ENCODE measurements at regions not wholly inside any gene's neighbourhood (a gene's known extent, or its start where the extent isn't known, plus 50 kb on each side); places are given as distances from the start of the nearest gene placed in this dataset.
A peak's percentile ranks its signal among the peaks of the same experiment; 100 is the strongest.

GRCh38 chr12:60704171-60704914 is 1108.5 kb downstream of the SLC16A7 start:
- Histone ChIP-seq H3K27ac (ENCODE audit: extremely low read depth, low read depth, low read length) (no peak overlapping the region), H3K4me3 (ENCODE audit: low read depth, low read length) (no peak overlapping the region), H3K36me3 (ENCODE audit: control insufficient read depth in 2 of 2, insufficient read depth in 1 of 2, low read length in 2 of 2) (no peaks in the 10 kb centered on the region), H3K4me1 (ENCODE audit: control insufficient read depth, insufficient read depth, low read length) (no peaks in the 10 kb centered on the region), H3K9me3 (ENCODE audit: control insufficient read depth, insufficient read depth, low read depth, low read length) (no peaks in the 10 kb centered on the region)
- ChIA-PET CTCF (interaction anchor here (1.3 kb wide), 1 partner anchor 20 kb away, joined by 4 read pairs; no protein-coding TSS in a partner anchor), POLR2A (no interaction called here)
- TF ChIP-seq ZBTB44 (tag by site-specific recombination; IDR thresholded peaks at IDR 0.05) (no peak), PRDM1 (tag by site-specific recombination; IDR thresholded peaks at IDR 0.05) (no peak), ZNF324 (tag by site-specific recombination; IDR thresholded peaks at IDR 0.05) (no peak), ZNF114 (tag by site-specific recombination; IDR thresholded peaks at IDR 0.05) (no peak), ZIC2 (tag by site-specific recombination; IDR thresholded peaks at IDR 0.05) (no peak), ZFP41 (tag by site-specific recombination; IDR thresholded peaks at IDR 0.05; ENCODE audit: borderline replicate concordance) (no peak), ZSCAN16 (tag by site-specific recombination; IDR thresholded peaks at IDR 0.05) (no peak), ZNF48 (tag by site-specific recombination; IDR thresholded peaks at IDR 0.05) (no peak)

- Histone ChIP-seq H3K4me1 (ENCODE audit: control insufficient read depth, insufficient read depth, low read length) (no peaks in the 10 kb centered on the region), H3K36me3 (ENCODE audit: control insufficient read depth in 2 of 2, insufficient read depth in 1 of 2, low read length in 2 of 2) (no peaks in the 10 kb centered on the region), H3K4me3 (ENCODE audit: low read depth, low read length) (no peak overlapping the region), H3K27ac (ENCODE audit: extremely low read depth, low read depth, low read length) (no peak overlapping the region), H3K9me3 (ENCODE audit: control insufficient read depth, insufficient read depth, low read depth, low read length) (no peaks in the 10 kb centered on the region)
- TF ChIP-seq ZNF202 (tag by site-specific recombination; IDR thresholded peaks at IDR 0.05; ENCODE audit: borderline replicate concordance): no peak
- ChIA-PET CTCF (no interaction called here), POLR2A (no interaction called here)
These were observed 1114.4 kb downstream of the SLC16A7 start for GRCh38 chr12:60710246-60710645.

- ChIA-PET CTCF (no interaction called here), POLR2A (no interaction called here)
- no peak overlapping the region for H3K27ac ChIP-seq (ENCODE audit: extremely low read depth, low read depth, low read length)
- no peaks in the 10 kb centered on the region for H3K9me3 ChIP-seq (ENCODE audit: control insufficient read depth, insufficient read depth, low read depth, low read length)
- no peak overlapping the region for H3K4me3 ChIP-seq (ENCODE audit: low read depth, low read length)
- TF ChIP-seq ATF2 (tag by site-specific recombination; IDR thresholded peaks at IDR 0.05; ENCODE audit: low read depth) (peak; percentile 63; the same call in 1 of the 2 replicates), ZNF654 (tag by site-specific recombination; IDR thresholded peaks at IDR 0.05; ENCODE audit: low read depth) (no peak)
- no peaks in the 10 kb centered on the region for H3K4me1 ChIP-seq (ENCODE audit: control insufficient read depth, insufficient read depth, low read length)
- no peaks in the 10 kb centered on the region for H3K36me3 ChIP-seq (ENCODE audit: control insufficient read depth in 2 of 2, insufficient read depth in 1 of 2, low read length in 2 of 2)
These were observed 1118.5 kb downstream of the SLC16A7 start for GRCh38 chr12:60714141-60714900.

GRCh38 chr12:60724475-60724874 is 1128.6 kb downstream of the SLC16A7 start:
- H3K27ac ChIP-seq (ENCODE audit: extremely low read depth, low read depth, low read length): no peak overlapping the region
- POLR2A ChIA-PET: no interaction called here
- H3K4me1 ChIP-seq (ENCODE audit: control insufficient read depth, insufficient read depth, low read length): no peaks in the 10 kb centered on the region
- CTCF ChIA-PET: no interaction called here
- no peaks in the 10 kb centered on the region for H3K36me3 ChIP-seq (ENCODE audit: control insufficient read depth in 2 of 2, insufficient read depth in 1 of 2, low read length in 2 of 2)
- no peaks in the 10 kb centered on the region for H3K9me3 ChIP-seq (ENCODE audit: control insufficient read depth, insufficient read depth, low read depth, low read length)
- no peak overlapping the region for H3K4me3 ChIP-seq (ENCODE audit: low read depth, low read length)
- no peak for TF ChIP-seq ZBTB48 (tag by site-specific recombination; IDR thresholded peaks at IDR 0.05)
- TF ChIP-seq ZNF776 (tag by site-specific recombination; IDR thresholded peaks at IDR 0.05; ENCODE audit: borderline replicate concordance): no peak
- TF ChIP-seq ZSCAN18 (tag by site-specific recombination; IDR thresholded peaks at IDR 0.05): no peak
- TF ChIP-seq INSM2 (tag by site-specific recombination; IDR thresholded peaks at IDR 0.05): no peak
- no peak for TF ChIP-seq HOXD13 (CRISPR knock-in tag; IDR thresholded peaks at IDR 0.05; ENCODE audit: borderline replicate concordance)
- TF ChIP-seq ZFP37 (tag by site-specific recombination; IDR thresholded peaks at IDR 0.05): no peak
- no peak for TF ChIP-seq ZNF214 (tag by site-specific recombination; IDR thresholded peaks at IDR 0.05; ENCODE audit: borderline replicate concordance)
- TF ChIP-seq ZNF426 (tag by site-specific recombination; IDR thresholded peaks at IDR 0.05): no peak
- TF ChIP-seq KLF1 (tag by site-specific recombination; IDR thresholded peaks at IDR 0.05): no peak
- TF ChIP-seq ZNF354C (tag by site-specific recombination; IDR thresholded peaks at IDR 0.05; ENCODE audit: borderline replicate concordance, low read depth): no peak

Measured in HEK293 (cell line).